HCT116 (cell line): ENCODE measurements at regions not wholly inside any gene's neighbourhood (a gene's known extent, or its start where the extent isn't known, plus 50 kb on each side); places are given as distances from the start of the nearest gene placed in this dataset.

Source experiments
- CEBPB ChIP-seq: IDR thresholded peaks from 2 replicates; pipeline ENCODE4 v1.6.1; 2012; ENCODE audit warnings: low read depth
- JUND ChIP-seq: IDR thresholded peaks from 2 replicates; pipeline ENCODE4 v1.6.1; 2012
- POLR2A ChIP-seq: IDR thresholded peaks from 2 replicates; pipeline ENCODE4 v1.7.0; 2011; ENCODE audit warnings: borderline replicate concordance; ENCODE audit not compliant: insufficient read depth, insufficient read length; ENCODE audit errors: extremely low read depth
- POLR2AphosphoS5 ChIP-seq: IDR thresholded peaks from 2 replicates; pipeline ENCODE4 v1.6.1; 2011; ENCODE audit warnings: mild to moderate bottlenecking, low read depth, low read length, moderate library complexity
- TF ChIP-seq, protein P1 (sequence below), 3 experiments: fragments of 200-600 bp in 1 of 3; sonication (generic) in 1 of 3; IDR thresholded peaks in 2 of 3; conservative IDR thresholded peaks in 1 of 3; 2 replicates each; pipeline ENCODE4 v1.5.1; 2012 to 2017; ENCODE audit warnings: low read depth in 2 of 3, low read length in 2 of 3, antibody characterized with exemption in 1 of 3, borderline replicate concordance in 1 of 3, control low read depth in 1 of 3, mild to moderate bottlenecking in 1 of 3, mixed read lengths in 1 of 3, mixed run types in 1 of 3, moderate library complexity in 1 of 3; ENCODE audit not compliant: insufficient read depth in 1 of 3
- TF ChIP-seq, protein P2 (sequence below): IDR thresholded peaks from 2 replicates; pipeline ENCODE4 v1.6.1; 2012

DNA sequence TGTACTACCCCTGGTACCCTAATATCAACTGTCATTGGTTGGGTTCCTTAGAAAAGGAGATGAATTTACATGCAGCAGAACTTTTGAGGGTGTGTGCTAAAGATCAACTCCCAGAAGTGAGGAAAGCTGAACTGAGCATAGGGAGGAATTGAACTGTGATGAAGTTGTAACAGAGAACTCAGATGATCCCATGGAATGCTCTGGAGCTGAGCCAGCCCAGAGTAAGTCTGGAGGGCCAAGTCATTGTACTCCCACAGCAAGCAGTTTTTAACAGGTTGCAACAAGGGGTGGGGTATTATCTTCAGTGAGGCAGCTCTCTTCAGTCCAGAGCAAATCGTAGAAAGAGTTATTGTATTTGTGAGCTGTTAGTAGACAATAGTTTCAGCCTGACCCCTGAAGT lies 572.3 kb downstream of the PYDC2 start:
- TF ChIP-seq, protein P1, sequence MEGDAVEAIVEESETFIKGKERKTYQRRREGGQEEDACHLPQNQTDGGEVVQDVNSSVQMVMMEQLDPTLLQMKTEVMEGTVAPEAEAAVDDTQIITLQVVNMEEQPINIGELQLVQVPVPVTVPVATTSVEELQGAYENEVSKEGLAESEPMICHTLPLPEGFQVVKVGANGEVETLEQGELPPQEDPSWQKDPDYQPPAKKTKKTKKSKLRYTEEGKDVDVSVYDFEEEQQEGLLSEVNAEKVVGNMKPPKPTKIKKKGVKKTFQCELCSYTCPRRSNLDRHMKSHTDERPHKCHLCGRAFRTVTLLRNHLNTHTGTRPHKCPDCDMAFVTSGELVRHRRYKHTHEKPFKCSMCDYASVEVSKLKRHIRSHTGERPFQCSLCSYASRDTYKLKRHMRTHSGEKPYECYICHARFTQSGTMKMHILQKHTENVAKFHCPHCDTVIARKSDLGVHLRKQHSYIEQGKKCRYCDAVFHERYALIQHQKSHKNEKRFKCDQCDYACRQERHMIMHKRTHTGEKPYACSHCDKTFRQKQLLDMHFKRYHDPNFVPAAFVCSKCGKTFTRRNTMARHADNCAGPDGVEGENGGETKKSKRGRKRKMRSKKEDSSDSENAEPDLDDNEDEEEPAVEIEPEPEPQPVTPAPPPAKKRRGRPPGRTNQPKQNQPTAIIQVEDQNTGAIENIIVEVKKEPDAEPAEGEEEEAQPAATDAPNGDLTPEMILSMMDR (IDR thresholded peaks at IDR 0.05 in 2 of 3, conservative IDR thresholded peaks at IDR 0.05 in 1 of 3; ENCODE audit: borderline replicate concordance in 1 of 3, insufficient read depth in 1 of 3, low read depth in 2 of 3, low read length in 2 of 3): no peak
- TF ChIP-seq JUND: no peak
- TF ChIP-seq, protein P2, sequence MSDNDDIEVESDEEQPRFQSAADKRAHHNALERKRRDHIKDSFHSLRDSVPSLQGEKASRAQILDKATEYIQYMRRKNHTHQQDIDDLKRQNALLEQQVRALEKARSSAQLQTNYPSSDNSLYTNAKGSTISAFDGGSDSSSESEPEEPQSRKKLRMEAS: no peak
- no peak for TF ChIP-seq POLR2A
- no peak for TF ChIP-seq POLR2AphosphoS5
- no peak for TF ChIP-seq CEBPB
